HG03457 (cell line): ENCODE measurements at regions not wholly inside any gene's neighbourhood (a gene's known extent, or its start where the extent isn't known, plus 50 kb on each side); places are given as distances from the start of the nearest gene placed in this dataset.
"Not testable (repeated sequence)": the region's sequence is repeated elsewhere in the genome, so short reads cannot be mapped to it uniquely, and the experiment has no call there.

Experiments used
- ATAC-seq: cut with Tn5 transposase; IDR thresholded peaks from one replicate; pipeline ENCODE4 v1.9.1; 2021; ENCODE audit warnings: moderate number of reproducible peaks; ENCODE audit not compliant: unreplicated experiment

- ATAC-seq: no peak
These were observed 108.3 kb upstream of the ARSJ start for GRCh38 chr4:114087596-114088230.

GRCh38 chr4:114088481-114088880 lies 109.0 kb upstream of the ARSJ start:
- ATAC-seq: no peak

- no peak for ATAC-seq
These were observed 112.1 kb upstream of the ARSJ start for GRCh38 chr4:114091546-114091945.

- no peak for ATAC-seq
These were observed 113.8 kb upstream of the ARSJ start for GRCh38 chr4:114093221-114093715.

- no peak for ATAC-seq
These were observed 121.0 kb upstream of the ARSJ start for GRCh38 chr4:114100288-114101031.

- no peak for ATAC-seq
These were observed 124.5 kb upstream of the ARSJ start for GRCh38 chr4:114103908-114104307.

- no peak for ATAC-seq
These were observed 129.4 kb upstream of the ARSJ start for GRCh38 chr4:114108869-114109268.

GRCh38 chr4:114109776-114110175 lies 130.3 kb upstream of the ARSJ start:
- no peak for ATAC-seq

GRCh38 chr4:114115526-114115925 lies 136.1 kb upstream of the ARSJ start:
- ATAC-seq: no peak

- ATAC-seq: no peak
These were observed 137.4 kb upstream of the ARSJ start for GRCh38 chr4:114116861-114117260.

GRCh38 chr4:114121221-114121620 lies 141.8 kb upstream of the ARSJ start:
- ATAC-seq: no peak

- ATAC-seq: no peak
These were observed 152.8 kb upstream of the ARSJ start for GRCh38 chr4:114132199-114132598.

- ATAC-seq: no peak
These were observed 153.4 kb upstream of the ARSJ start for GRCh38 chr4:114132830-114133229.

- ATAC-seq: no peak
These were observed 156.6 kb upstream of the ARSJ start for GRCh38 chr4:114136069-114136468.

- ATAC-seq: no peak
These were observed 158.5 kb upstream of the ARSJ start for GRCh38 chr4:114137984-114138383.

- ATAC-seq: no peak
These were observed 167.6 kb upstream of the ARSJ start for GRCh38 chr4:114146947-114147618.

- not testable (repeated sequence) for ATAC-seq
These were observed 168.3 kb upstream of the ARSJ start for GRCh38 chr4:114147619-114148208.

GRCh38 chr4:114148372-114149070 lies 169.1 kb upstream of the ARSJ start:
- not testable (repeated sequence) for ATAC-seq

GRCh38 chr4:114156371-114156770 lies 176.9 kb upstream of the ARSJ start:
- ATAC-seq: no peak

GRCh38 chr4:114161809-114162208 lies 182.4 kb upstream of the ARSJ start:
- no peak for ATAC-seq

- no peak for ATAC-seq
These were observed 183.6 kb upstream of the ARSJ start for GRCh38 chr4:114163051-114163450.
